ENCODE measurements at regions not wholly inside any gene's neighbourhood (a gene's known extent, or its start where the extent isn't known, plus 50 kb on each side); places are given as distances from the start of the nearest gene placed in this dataset.

DNA sequence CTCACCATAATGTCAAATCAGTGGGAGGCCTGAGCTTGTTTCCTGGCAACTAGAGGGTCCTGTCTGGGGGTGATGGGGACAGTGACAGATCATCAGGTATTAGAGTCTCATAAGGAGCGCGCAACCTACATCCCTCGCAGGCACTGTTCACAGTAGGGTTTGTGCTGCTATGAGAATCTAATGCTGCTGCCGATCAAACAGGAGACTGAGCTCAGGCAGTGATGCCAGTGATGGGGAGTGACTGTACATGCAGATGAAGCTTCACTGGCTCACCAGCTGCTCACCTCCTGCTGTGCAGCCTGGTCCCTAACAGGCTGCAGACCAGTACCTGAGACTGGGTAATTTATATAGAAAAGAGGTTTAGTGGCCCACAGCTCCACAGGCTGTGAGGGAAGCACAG, 147.3 kb downstream of the TTLL2 start:
- peaks cover 2% of the 10 kb centered on the region for H3K27me3 Mint-ChIP-seq (ENCODE audit: low read depth)
- H3K4me1 Mint-ChIP-seq, result peaks cover 28% of the 10 kb centered on the region
- H3K27ac Mint-ChIP-seq, result no peak overlapping the region
- no peak for DNase-seq (ENCODE audit: low spot score in 2 of 2, unreplicated experiment in 2 of 2)
- H3K4me3 Mint-ChIP-seq, result no peak overlapping the region
- TF ChIP-seq, protein P1, sequence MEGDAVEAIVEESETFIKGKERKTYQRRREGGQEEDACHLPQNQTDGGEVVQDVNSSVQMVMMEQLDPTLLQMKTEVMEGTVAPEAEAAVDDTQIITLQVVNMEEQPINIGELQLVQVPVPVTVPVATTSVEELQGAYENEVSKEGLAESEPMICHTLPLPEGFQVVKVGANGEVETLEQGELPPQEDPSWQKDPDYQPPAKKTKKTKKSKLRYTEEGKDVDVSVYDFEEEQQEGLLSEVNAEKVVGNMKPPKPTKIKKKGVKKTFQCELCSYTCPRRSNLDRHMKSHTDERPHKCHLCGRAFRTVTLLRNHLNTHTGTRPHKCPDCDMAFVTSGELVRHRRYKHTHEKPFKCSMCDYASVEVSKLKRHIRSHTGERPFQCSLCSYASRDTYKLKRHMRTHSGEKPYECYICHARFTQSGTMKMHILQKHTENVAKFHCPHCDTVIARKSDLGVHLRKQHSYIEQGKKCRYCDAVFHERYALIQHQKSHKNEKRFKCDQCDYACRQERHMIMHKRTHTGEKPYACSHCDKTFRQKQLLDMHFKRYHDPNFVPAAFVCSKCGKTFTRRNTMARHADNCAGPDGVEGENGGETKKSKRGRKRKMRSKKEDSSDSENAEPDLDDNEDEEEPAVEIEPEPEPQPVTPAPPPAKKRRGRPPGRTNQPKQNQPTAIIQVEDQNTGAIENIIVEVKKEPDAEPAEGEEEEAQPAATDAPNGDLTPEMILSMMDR (IDR thresholded peaks at IDR 0.05; ENCODE audit: unreplicated experiment), result no peak
- no peaks in the 10 kb centered on the region for H3K9me3 Mint-ChIP-seq
- H3K36me3 Mint-ChIP-seq, result no peaks in the 10 kb centered on the region

DNA sequence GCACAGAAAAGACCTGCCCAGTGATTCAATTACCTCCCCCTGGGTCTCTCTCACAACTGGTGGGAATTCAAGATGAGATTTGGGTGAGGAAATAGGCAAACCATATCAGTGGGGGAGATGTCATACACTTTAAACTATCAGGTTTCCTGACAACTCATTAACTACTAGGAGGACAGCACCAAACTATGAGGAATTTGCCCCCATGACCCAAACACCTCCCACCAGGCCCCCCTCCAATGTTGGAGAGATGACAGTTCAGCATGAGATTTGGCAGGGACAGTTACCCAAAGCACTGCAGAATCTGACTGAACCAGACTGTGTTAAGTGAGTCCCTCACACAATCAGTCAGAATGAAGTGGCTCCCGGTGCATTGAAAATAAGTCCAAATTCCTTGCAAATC, 148.0 kb downstream of the TTLL2 start:
- H3K27me3 Mint-ChIP-seq (ENCODE audit: low read depth), result peaks cover 2% of the 10 kb centered on the region
- no peak overlapping the region for H3K4me3 Mint-ChIP-seq
- no peaks in the 10 kb centered on the region for H3K9me3 Mint-ChIP-seq
- peaks cover 28% of the 10 kb centered on the region for H3K4me1 Mint-ChIP-seq
- peak overlapping the region; percentile 5 for H3K27ac Mint-ChIP-seq
- no peak for DNase-seq (ENCODE audit: low spot score in 2 of 2, unreplicated experiment in 2 of 2)
- TF ChIP-seq, protein P1 (IDR thresholded peaks at IDR 0.05; ENCODE audit: unreplicated experiment), result no peak
- H3K36me3 Mint-ChIP-seq, result no peaks in the 10 kb centered on the region

DNA sequence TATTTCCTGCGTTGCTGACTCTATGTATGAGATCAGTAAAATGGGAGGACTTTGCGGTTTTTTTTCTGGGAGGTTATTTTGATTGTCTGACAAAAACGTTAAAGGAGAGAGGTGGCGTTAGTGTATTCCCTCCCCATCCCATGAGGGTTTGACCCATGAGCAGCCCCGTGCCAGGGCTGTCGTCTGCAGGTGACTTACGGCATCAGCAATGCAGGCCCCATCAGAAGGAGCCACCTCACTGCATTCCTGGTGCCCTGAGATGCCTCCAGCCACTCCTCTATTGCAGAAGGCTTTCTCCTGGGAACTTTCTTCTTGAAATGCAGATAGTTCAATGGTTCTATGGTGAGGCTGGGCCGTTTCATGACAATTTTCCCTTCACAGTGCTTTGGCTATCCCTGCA, 149.3 kb downstream of the TTLL2 start:
- DNase-seq (ENCODE audit: low spot score in 2 of 2, unreplicated experiment in 2 of 2), result no peak
- TF ChIP-seq, protein P1 (IDR thresholded peaks at IDR 0.05; ENCODE audit: unreplicated experiment), result no peak
- H3K4me3 Mint-ChIP-seq, result no peak overlapping the region
- H3K4me1 Mint-ChIP-seq, result peaks cover 25% of the 10 kb centered on the region
- no peak overlapping the region for H3K27ac Mint-ChIP-seq
- H3K9me3 Mint-ChIP-seq, result no peaks in the 10 kb centered on the region
- H3K36me3 Mint-ChIP-seq, result no peaks in the 10 kb centered on the region
- peaks cover 2% of the 10 kb centered on the region for H3K27me3 Mint-ChIP-seq (ENCODE audit: low read depth)

DNA sequence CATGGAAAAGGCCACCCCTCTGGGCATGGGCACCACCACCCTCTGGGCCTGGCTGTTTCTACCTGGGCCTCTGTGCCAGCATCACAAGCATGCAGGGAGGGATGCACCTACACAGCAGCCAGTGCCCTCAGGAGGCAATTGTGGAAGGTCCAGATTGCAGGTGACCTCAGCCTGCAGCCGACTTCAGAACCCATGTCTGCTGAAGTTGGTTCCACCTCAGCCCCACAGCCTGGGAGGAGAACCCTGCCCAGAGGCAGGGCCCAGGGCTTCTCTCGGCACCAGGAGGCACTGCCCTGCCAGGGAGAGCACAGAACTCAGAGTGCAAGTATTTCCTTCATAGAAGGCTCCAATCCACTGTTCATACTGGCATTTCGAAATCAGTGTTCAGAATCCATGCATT, 149.8 kb downstream of the TTLL2 start:
- Mint-ChIP-seq H3K4me1 (peaks cover 25% of the 10 kb centered on the region), H3K27me3 (ENCODE audit: low read depth) (peaks cover 2% of the 10 kb centered on the region), H3K4me3 (no peak overlapping the region), H3K36me3 (no peaks in the 10 kb centered on the region), H3K27ac (no peak overlapping the region), H3K9me3 (no peaks in the 10 kb centered on the region)
- TF ChIP-seq, protein P1 (IDR thresholded peaks at IDR 0.05; ENCODE audit: unreplicated experiment), result no peak
- no peak for DNase-seq (ENCODE audit: low spot score in 2 of 2, unreplicated experiment in 2 of 2)

DNA sequence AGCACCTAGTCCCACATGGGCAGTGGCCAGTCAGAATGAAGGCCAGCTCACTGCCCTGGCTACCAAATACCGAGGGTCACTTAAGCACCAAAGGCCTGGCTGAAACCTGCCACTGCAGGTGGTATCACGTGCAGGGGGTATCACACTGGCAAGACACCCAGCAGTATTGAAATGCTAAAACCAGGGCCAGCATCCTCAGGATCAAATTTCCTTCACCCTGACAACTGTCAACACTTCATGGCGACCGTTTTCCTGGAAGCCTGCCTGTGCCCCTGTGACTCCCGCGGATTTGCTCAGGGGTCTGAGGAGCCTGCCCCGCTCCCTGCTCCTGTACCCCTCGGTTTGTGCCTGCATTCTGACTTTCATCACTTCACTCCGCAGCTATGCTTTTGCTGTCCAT, 151.1 kb downstream of the TTLL2 start:
- Mint-ChIP-seq H3K27ac (no peak overlapping the region), H3K27me3 (ENCODE audit: low read depth) (peaks cover 2% of the 10 kb centered on the region), H3K4me1 (peaks cover 36% of the 10 kb centered on the region), H3K36me3 (no peaks in the 10 kb centered on the region), H3K4me3 (no peak overlapping the region), H3K9me3 (no peaks in the 10 kb centered on the region)
- TF ChIP-seq, protein P1 (IDR thresholded peaks at IDR 0.05; ENCODE audit: unreplicated experiment), result no peak
- DNase-seq (ENCODE audit: low spot score in 2 of 2, unreplicated experiment in 2 of 2), result no peak

All from mesothelial cell of epicardium (in vitro differentiated cells).